ENCODE measurements at regions not wholly inside any gene's neighbourhood (a gene's known extent, or its start where the extent isn't known, plus 50 kb on each side); places are given as distances from the start of the nearest gene placed in this dataset.

GRCh38 chr2:239528883-239529282, 128.1 kb upstream of the HDAC4 start:
- Histone ChIP-seq H3K9me3 (ENCODE audit: control insufficient read depth, low read length) (no peaks in the 10 kb centered on the region), H3K27me3 (ENCODE audit: control insufficient read depth, insufficient read depth, low read length, poor library complexity, severe bottlenecking) (no peaks in the 10 kb centered on the region), H3K36me3 (ENCODE audit: control insufficient read depth, insufficient read depth, low read length) (no peaks in the 10 kb centered on the region), H3K27ac (ENCODE audit: insufficient read depth, low read depth, low read length, poor library complexity, severe bottlenecking) (no peak overlapping the region), H3K4me3 (ENCODE audit: insufficient read depth, low read depth, low read length) (no peak overlapping the region), H3K4me1 (ENCODE audit: control insufficient read depth, insufficient read depth, low read length) (peaks cover 18% of the 10 kb centered on the region)
- 89 to 91% methylated on average over 1 of the region's 1 CpG for WGBS, 2 experiments

GRCh38 chr2:239528146-239528545, 127.3 kb upstream of the HDAC4 start:
- no peaks in the 10 kb centered on the region for H3K9me3 ChIP-seq (ENCODE audit: control insufficient read depth, low read length)
- H3K27me3 ChIP-seq (ENCODE audit: control insufficient read depth, insufficient read depth, low read length, poor library complexity, severe bottlenecking): no peaks in the 10 kb centered on the region
- H3K4me3 ChIP-seq (ENCODE audit: insufficient read depth, low read depth, low read length): no peak overlapping the region
- H3K36me3 ChIP-seq (ENCODE audit: control insufficient read depth, insufficient read depth, low read length): no peaks in the 10 kb centered on the region
- WGBS, 2 experiments: 91 to 94% methylated on average over 11 of the region's 11 CpGs
- H3K27ac ChIP-seq (ENCODE audit: insufficient read depth, low read depth, low read length, poor library complexity, severe bottlenecking): no peak overlapping the region
- peaks cover 18% of the 10 kb centered on the region for H3K4me1 ChIP-seq (ENCODE audit: control insufficient read depth, insufficient read depth, low read length)

DNA sequence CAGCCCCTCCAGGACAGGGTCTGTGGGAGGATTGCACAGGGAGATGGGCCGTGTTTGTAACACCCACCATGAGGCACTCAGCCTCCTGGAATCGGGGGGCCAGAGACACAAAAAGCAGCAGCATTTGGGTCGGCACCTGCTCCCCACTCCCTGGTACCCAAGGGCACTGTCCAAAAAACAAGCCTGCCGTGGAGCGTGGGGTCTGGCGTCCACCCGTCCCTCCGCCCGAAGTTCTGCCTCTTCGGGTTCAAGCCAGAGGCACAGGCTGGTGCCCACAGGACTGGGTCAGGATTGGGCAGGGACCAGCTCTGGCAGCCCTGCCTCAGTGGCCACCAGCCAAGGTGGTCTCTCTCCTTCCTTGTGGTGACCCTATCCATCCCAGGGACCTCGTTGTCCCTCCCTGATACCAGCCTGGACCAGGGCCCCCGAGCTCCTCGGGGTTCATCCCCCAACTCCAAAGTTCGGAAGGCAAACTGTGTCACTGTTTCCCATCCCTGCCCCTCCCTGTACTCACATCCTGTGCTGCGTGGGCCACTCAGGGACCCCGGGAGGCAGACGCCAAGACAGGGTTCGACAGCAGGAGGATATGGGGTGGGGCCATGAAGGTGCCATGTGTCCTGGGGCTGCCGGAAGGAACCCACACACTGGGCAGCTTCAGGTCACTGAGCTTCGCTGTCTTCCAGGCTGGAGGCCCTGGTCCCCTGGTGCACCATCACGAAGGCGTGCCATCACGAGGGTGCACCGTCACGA, 126.0 kb upstream of the HDAC4 start:
- 90 to 91% methylated on average over 23 of the region's 25 CpGs for WGBS, 2 experiments
- no peaks in the 10 kb centered on the region for H3K27me3 ChIP-seq (ENCODE audit: control insufficient read depth, insufficient read depth, low read length, poor library complexity, severe bottlenecking)
- no peaks in the 10 kb centered on the region for H3K9me3 ChIP-seq (ENCODE audit: control insufficient read depth, low read length)
- H3K27ac ChIP-seq (ENCODE audit: insufficient read depth, low read depth, low read length, poor library complexity, severe bottlenecking): no peak overlapping the region
- no peaks in the 10 kb centered on the region for H3K36me3 ChIP-seq (ENCODE audit: control insufficient read depth, insufficient read depth, low read length)
- H3K4me1 ChIP-seq (ENCODE audit: control insufficient read depth, insufficient read depth, low read length): peaks cover 9% of the 10 kb centered on the region
- no peak overlapping the region for H3K4me3 ChIP-seq (ENCODE audit: insufficient read depth, low read depth, low read length)

DNA sequence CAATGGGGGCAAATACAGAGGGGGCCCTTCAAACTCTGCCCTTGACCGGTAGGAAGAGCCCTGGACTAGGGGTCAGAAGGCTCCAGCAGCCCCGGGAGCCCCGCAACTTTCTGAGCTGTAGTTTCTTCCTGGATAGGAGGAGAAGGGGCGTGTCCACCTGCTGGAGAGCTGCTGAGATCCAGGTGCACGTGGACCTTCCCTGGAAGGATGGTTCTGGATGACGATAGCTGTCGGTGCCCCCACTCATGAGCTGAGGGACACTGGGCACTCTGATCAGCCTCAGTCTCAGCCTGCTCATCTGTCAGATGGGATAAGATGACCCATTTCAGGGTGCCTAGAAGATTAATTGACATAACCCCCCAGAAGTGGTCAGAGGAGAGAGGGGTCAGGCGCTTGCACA, 125.2 kb upstream of the HDAC4 start:
- H3K4me1 ChIP-seq (ENCODE audit: control insufficient read depth, insufficient read depth, low read length): peaks cover 1% of the 10 kb centered on the region
- 85 to 89% methylated on average over 8 of the region's 8 CpGs for WGBS, 2 experiments
- no peaks in the 10 kb centered on the region for H3K27me3 ChIP-seq (ENCODE audit: control insufficient read depth, insufficient read depth, low read length, poor library complexity, severe bottlenecking)
- H3K9me3 ChIP-seq (ENCODE audit: control insufficient read depth, low read length): no peaks in the 10 kb centered on the region
- no peaks in the 10 kb centered on the region for H3K36me3 ChIP-seq (ENCODE audit: control insufficient read depth, insufficient read depth, low read length)
- no peak overlapping the region for H3K4me3 ChIP-seq (ENCODE audit: insufficient read depth, low read depth, low read length)
- H3K27ac ChIP-seq (ENCODE audit: insufficient read depth, low read depth, low read length, poor library complexity, severe bottlenecking): no peak overlapping the region

DNA sequence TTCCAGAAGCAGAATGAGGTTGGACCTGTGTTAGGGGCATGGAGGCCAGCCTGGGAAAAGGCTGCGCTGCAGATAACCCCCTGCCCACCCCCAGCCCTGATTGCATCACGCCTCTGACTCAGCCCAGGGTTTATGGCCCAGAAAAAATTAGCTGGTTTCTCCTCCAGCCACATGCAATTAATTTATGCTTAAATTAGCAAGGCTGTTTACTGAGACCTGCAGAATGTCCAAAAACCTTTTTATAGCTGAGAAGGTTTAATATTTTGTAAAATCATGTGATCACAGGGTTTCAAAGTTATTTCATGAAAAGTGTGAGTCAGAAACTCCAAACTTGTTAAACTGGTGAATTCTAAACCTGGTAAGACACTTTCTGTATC, 123.1 kb upstream of the HDAC4 start:
- Histone ChIP-seq H3K4me3 (ENCODE audit: insufficient read depth, low read depth, low read length) (no peak overlapping the region), H3K4me1 (ENCODE audit: control insufficient read depth, insufficient read depth, low read length) (peaks cover 5% of the 10 kb centered on the region), H3K27me3 (ENCODE audit: control insufficient read depth, insufficient read depth, low read length, poor library complexity, severe bottlenecking) (no peaks in the 10 kb centered on the region), H3K9me3 (ENCODE audit: control insufficient read depth, low read length) (no peaks in the 10 kb centered on the region), H3K36me3 (ENCODE audit: control insufficient read depth, insufficient read depth, low read length) (no peaks in the 10 kb centered on the region), H3K27ac (ENCODE audit: insufficient read depth, low read depth, low read length, poor library complexity, severe bottlenecking) (no peak overlapping the region)
- WGBS, 2 experiments: 88 to 90% methylated on average over 2 of the region's 2 CpGs

GRCh38 chr2:239523147-239523953, 122.5 kb upstream of the HDAC4 start:
- WGBS, 2 experiments: 92 to 93% methylated on average over 15 of the region's 15 CpGs
- Histone ChIP-seq H3K4me1 (ENCODE audit: control insufficient read depth, insufficient read depth, low read length) (peaks cover 5% of the 10 kb centered on the region), H3K36me3 (ENCODE audit: control insufficient read depth, insufficient read depth, low read length) (no peaks in the 10 kb centered on the region), H3K27me3 (ENCODE audit: control insufficient read depth, insufficient read depth, low read length, poor library complexity, severe bottlenecking) (no peaks in the 10 kb centered on the region), H3K4me3 (ENCODE audit: insufficient read depth, low read depth, low read length) (no peak overlapping the region), H3K27ac (ENCODE audit: insufficient read depth, low read depth, low read length, poor library complexity, severe bottlenecking) (no peak overlapping the region), H3K9me3 (ENCODE audit: control insufficient read depth, low read length) (no peaks in the 10 kb centered on the region)

- H3K4me1 ChIP-seq (ENCODE audit: control insufficient read depth, insufficient read depth, low read length): peaks cover 5% of the 10 kb centered on the region
- H3K9me3 ChIP-seq (ENCODE audit: control insufficient read depth, low read length): no peaks in the 10 kb centered on the region
- H3K27me3 ChIP-seq (ENCODE audit: control insufficient read depth, insufficient read depth, low read length, poor library complexity, severe bottlenecking): no peaks in the 10 kb centered on the region
- WGBS, 2 experiments: 95 to 96% methylated on average over 12 of the region's 12 CpGs
- no peaks in the 10 kb centered on the region for H3K36me3 ChIP-seq (ENCODE audit: control insufficient read depth, insufficient read depth, low read length)
- H3K4me3 ChIP-seq (ENCODE audit: insufficient read depth, low read depth, low read length): no peak overlapping the region
- H3K27ac ChIP-seq (ENCODE audit: insufficient read depth, low read depth, low read length, poor library complexity, severe bottlenecking): no peak overlapping the region
Observed at GRCh38 chr2:239522740-239523119, 121.9 kb upstream of the HDAC4 start.

DNA sequence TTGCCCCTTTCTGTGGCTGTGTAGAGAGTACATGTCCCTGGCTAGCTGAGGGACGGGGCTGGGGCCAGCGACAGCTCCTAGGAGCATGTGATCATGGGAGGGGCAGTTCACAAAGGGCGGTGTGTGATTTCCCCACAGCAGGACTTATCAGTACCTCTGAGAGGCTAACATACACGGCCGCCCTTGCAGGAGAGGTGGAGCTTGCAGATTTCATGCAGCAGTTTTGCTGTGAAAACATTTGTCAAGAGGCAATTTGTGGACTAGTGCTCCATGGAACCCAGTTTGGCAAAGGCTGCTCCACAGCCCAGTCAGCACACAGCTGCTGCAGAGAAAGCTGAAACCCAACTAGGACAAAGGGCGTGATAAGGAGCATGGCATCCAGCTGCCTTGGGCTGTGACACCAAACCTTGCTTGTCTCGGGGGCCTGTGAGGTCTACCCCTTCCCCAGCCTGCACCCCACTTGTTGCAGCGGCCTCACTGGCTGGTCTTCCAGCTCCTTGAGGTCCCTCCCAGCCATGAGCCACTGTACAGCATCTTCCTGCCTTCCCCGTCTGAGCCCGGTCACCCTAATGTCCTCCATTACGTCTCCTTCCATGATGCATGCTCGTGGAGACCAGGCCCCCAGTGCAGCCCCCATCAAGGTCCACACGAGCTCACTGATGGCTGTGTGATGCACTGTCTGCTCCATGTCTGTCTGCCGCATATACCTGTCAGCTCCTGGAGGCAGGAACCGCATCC, 121.4 kb upstream of the HDAC4 start:
- Histone ChIP-seq H3K9me3 (ENCODE audit: control insufficient read depth, low read length) (no peaks in the 10 kb centered on the region), H3K36me3 (ENCODE audit: control insufficient read depth, insufficient read depth, low read length) (no peaks in the 10 kb centered on the region), H3K27me3 (ENCODE audit: control insufficient read depth, insufficient read depth, low read length, poor library complexity, severe bottlenecking) (no peaks in the 10 kb centered on the region), H3K27ac (ENCODE audit: insufficient read depth, low read depth, low read length, poor library complexity, severe bottlenecking) (no peak overlapping the region), H3K4me1 (ENCODE audit: control insufficient read depth, insufficient read depth, low read length) (peaks cover 5% of the 10 kb centered on the region), H3K4me3 (ENCODE audit: insufficient read depth, low read depth, low read length) (no peak overlapping the region)
- 91 to 92% methylated on average over 15 of the region's 15 CpGs for WGBS, 2 experiments

DNA sequence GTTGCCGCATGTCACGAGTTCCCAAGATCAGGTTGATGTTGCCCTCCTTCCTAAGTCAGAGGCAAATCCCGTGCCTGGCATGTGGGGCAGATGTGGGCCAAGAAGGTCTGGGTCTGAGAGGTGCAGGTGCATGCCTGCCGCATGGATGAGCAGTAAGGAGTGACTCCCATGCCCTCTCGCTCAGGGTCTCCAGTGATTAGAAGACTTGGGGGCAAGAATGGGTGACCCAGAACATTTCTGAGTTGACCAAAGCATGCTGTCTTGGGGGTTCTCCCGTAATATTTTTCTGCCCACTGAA, 120.6 kb upstream of the HDAC4 start:
- H3K27me3 ChIP-seq (ENCODE audit: control insufficient read depth, insufficient read depth, low read length, poor library complexity, severe bottlenecking): no peaks in the 10 kb centered on the region
- H3K9me3 ChIP-seq (ENCODE audit: control insufficient read depth, low read length): no peaks in the 10 kb centered on the region
- no peak overlapping the region for H3K27ac ChIP-seq (ENCODE audit: insufficient read depth, low read depth, low read length, poor library complexity, severe bottlenecking)
- peaks cover 5% of the 10 kb centered on the region for H3K4me1 ChIP-seq (ENCODE audit: control insufficient read depth, insufficient read depth, low read length)
- no peak overlapping the region for H3K4me3 ChIP-seq (ENCODE audit: insufficient read depth, low read depth, low read length)
- no peaks in the 10 kb centered on the region for H3K36me3 ChIP-seq (ENCODE audit: control insufficient read depth, insufficient read depth, low read length)
- 95% methylated on average over 6 of the region's 6 CpGs for WGBS, 2 experiments

DNA sequence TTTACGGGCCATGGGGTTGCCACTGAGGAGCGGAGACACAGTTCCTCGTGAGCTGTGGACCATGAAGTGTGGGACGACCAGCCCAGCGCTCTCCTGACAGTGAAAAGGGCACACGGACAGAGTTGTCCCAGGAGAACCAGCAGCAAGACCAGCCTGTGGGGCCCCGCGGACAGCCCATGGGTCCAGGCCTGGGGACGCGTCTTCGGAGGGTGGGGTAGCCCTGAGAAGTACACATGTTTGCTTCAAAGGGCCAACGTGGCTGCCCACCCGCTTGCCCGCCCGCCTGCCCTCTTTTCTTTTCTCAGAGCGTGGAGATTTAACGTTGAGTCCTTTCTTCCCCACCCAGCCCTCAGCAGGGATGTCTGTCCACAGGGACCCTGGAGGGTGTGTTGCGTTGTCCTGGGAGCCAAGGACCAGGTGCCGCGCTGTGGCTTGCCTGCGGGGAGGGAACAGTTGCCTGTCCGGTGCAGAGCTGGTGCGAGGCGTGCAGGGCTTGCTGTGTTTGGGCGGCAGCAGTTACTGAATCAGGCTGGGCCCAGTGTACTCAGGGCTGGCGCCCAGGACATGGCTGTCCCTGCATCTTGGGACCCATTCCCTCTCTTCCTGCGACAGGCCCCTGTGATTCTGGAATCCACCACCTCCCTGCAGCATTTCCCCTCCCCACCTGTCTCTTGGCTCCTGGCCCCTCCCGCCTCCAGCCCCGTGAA, 120.1 kb upstream of the HDAC4 start:
- H3K27ac ChIP-seq (ENCODE audit: insufficient read depth, low read depth, low read length, poor library complexity, severe bottlenecking): no peak overlapping the region
- peaks cover 5% of the 10 kb centered on the region for H3K4me1 ChIP-seq (ENCODE audit: control insufficient read depth, insufficient read depth, low read length)
- no peaks in the 10 kb centered on the region for H3K36me3 ChIP-seq (ENCODE audit: control insufficient read depth, insufficient read depth, low read length)
- no peaks in the 10 kb centered on the region for H3K9me3 ChIP-seq (ENCODE audit: control insufficient read depth, low read length)
- no peak overlapping the region for H3K4me3 ChIP-seq (ENCODE audit: insufficient read depth, low read depth, low read length)
- WGBS, 2 experiments: 93% methylated on average over 29 of the region's 29 CpGs
- no peaks in the 10 kb centered on the region for H3K27me3 ChIP-seq (ENCODE audit: control insufficient read depth, insufficient read depth, low read length, poor library complexity, severe bottlenecking)
